ENCODE measurements at regions not wholly inside any gene's neighbourhood (a gene's known extent, or its start where the extent isn't known, plus 50 kb on each side); places are given as distances from the start of the nearest gene placed in this dataset.

GRCh38 chr21:43273708-43274021 is 104.9 kb downstream of the CRYAA start:
- DNase-seq (ENCODE audit: low read depth): no peak
- no peak overlapping the region for H3K4me3 ChIP-seq (ENCODE audit: low read depth, low read length)
- TF ChIP-seq, protein P1, sequence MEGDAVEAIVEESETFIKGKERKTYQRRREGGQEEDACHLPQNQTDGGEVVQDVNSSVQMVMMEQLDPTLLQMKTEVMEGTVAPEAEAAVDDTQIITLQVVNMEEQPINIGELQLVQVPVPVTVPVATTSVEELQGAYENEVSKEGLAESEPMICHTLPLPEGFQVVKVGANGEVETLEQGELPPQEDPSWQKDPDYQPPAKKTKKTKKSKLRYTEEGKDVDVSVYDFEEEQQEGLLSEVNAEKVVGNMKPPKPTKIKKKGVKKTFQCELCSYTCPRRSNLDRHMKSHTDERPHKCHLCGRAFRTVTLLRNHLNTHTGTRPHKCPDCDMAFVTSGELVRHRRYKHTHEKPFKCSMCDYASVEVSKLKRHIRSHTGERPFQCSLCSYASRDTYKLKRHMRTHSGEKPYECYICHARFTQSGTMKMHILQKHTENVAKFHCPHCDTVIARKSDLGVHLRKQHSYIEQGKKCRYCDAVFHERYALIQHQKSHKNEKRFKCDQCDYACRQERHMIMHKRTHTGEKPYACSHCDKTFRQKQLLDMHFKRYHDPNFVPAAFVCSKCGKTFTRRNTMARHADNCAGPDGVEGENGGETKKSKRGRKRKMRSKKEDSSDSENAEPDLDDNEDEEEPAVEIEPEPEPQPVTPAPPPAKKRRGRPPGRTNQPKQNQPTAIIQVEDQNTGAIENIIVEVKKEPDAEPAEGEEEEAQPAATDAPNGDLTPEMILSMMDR (IDR thresholded peaks at IDR 0.05; ENCODE audit: insufficient read depth, low read length): no peak

- TF ChIP-seq, protein P1 (IDR thresholded peaks at IDR 0.05; ENCODE audit: insufficient read depth, low read length): no peak
- H3K4me3 ChIP-seq (ENCODE audit: low read depth, low read length): no peak overlapping the region
- DNase-seq (ENCODE audit: low read depth): no peak
These were observed 104.4 kb downstream of the CRYAA start for GRCh38 chr21:43273016-43273707.

GRCh38 chr21:43272591-43272990 is 103.8 kb downstream of the CRYAA start:
- TF ChIP-seq, protein P1 (IDR thresholded peaks at IDR 0.05; ENCODE audit: insufficient read depth, low read length): no peak
- no peak overlapping the region for H3K4me3 ChIP-seq (ENCODE audit: low read depth, low read length)
- DNase-seq (ENCODE audit: low read depth): no peak

DNA sequence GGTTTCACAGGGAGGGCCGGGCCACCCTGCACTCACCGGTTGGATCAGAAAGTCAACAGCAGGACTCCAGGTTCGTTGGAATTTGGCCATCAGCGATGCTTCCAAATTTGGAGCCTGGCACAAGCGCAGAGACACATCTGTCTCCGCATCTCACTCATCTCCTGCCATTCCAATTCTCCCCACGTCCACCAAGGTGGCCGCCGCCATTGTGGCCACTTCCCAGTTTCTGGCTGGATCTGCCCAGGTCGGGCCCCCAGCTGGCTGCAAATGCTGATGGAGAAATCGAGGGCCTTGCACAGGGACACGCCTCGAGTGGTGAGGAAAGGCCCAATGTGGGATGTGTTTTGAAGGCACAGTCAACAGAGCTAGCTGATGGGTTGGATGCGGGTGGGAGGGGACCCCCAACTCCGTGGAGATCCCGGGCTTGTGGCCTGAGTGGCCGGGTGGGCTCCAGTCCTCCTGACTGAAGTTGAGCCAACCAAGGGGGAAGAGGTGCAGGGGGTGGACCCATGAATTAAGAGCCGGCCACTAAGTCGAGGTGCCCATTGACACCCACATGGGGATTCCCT is 102.7 kb downstream of the CRYAA start:
- DNase-seq (ENCODE audit: low read depth): no peak
- TF ChIP-seq, protein P1 (IDR thresholded peaks at IDR 0.05; ENCODE audit: insufficient read depth, low read length): no peak

GRCh38 chr21:43270800-43271301 is 102.0 kb downstream of the CRYAA start:
- no peak overlapping the region for H3K4me3 ChIP-seq (ENCODE audit: low read depth, low read length)
- TF ChIP-seq, protein P1 (IDR thresholded peaks at IDR 0.05; ENCODE audit: insufficient read depth, low read length): no peak
- DNase-seq (ENCODE audit: low read depth): no peak

More for the DNA sequence above, 102.7 kb downstream of the CRYAA start:
- H3K4me3 ChIP-seq (ENCODE audit: low read depth, low read length): no peak overlapping the region

- TF ChIP-seq, protein P1 (IDR thresholded peaks at IDR 0.05; ENCODE audit: insufficient read depth, low read length): no peak
- no peak for DNase-seq (ENCODE audit: low read depth)
- H3K4me3 ChIP-seq (ENCODE audit: low read depth, low read length): no peak overlapping the region
These were observed 101.3 kb downstream of the CRYAA start for GRCh38 chr21:43269957-43270705.

All from fibroblast of the aortic adventitia (primary cell).